CD1c-positive myeloid dendritic cell (primary cell): ENCODE measurements at regions not wholly inside any gene's neighbourhood (a gene's known extent, or its start where the extent isn't known, plus 50 kb on each side); places are given as distances from the start of the nearest gene placed in this dataset.
A peak's percentile ranks its signal among the peaks of the same experiment; 100 is the strongest.
"Not testable (repeated sequence)": the region's sequence is repeated elsewhere in the genome, so short reads cannot be mapped to it uniquely, and the experiment has no call there.

ENCODE experiments used
- DNase-seq: peaks from one replicate; pipeline ENCODE4 v3.0.0-alpha.2; 2016; ENCODE audit errors: extremely low spot score

DNA sequence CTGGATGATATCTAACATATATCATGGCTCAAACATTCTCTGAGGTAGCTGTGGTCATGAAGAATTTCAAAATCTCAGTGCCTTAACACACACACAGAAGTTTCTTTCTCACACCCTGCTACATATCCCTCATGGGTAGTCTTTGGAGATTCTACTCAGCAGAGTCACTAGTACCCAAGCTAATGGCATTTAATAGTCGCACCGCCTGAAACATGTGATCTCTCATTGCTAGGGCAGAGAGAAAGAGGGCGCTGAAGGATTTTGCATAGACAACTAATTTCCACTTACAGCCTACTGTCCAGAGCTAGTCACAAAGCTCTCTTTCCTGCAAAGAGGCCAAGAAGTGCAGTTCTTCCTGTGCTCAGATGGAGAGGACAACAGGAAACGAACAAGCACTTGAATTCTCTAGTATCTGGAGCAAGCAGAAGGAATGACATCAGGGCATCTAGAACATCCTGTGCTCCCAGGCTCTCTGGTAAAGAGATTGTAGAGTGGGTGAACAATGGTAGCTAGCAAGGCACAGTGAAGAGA lies 183.4 kb upstream of the PTBP2 start:
- DNase-seq = no peak

DNA sequence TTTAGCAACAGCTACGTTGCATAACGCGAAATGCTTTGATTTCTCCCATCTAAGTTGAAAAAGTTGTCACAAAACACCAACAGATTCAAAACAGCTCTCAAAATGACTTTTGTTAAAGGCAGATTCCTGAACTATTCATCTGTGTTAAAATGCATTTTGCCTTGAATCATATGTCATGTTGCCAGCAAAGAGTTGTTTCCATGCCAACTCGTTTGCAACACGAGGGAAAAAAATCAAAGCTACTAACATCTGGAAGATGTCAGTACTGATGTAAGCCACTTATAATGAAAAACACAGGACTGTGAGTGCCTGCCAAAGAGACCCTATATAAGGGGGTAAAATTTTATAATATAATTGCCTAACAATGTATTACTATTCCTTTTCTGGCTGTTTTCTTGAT lies 182.7 kb upstream of the PTBP2 start:
- DNase-seq = no peak

DNA sequence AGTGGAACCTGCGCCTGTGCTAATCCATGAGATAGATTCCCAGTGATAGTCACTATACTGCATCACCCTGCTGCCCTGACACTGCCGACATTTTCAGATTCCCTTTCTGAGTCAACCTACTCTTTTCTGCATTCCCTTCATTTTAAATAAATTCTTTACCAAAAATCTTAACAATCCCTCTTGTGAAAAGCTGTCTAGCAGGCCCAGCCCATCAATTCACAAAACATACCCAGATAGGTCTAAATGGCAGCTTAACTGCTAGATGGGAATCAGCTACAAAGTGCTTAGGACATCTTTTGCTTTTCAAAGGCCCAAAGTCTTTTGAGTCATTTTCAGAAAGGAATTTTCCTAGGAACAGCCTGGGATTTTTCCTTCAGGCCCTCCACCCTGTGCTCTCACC lies 180.1 kb upstream of the PTBP2 start:
- DNase-seq = no peak

DNA sequence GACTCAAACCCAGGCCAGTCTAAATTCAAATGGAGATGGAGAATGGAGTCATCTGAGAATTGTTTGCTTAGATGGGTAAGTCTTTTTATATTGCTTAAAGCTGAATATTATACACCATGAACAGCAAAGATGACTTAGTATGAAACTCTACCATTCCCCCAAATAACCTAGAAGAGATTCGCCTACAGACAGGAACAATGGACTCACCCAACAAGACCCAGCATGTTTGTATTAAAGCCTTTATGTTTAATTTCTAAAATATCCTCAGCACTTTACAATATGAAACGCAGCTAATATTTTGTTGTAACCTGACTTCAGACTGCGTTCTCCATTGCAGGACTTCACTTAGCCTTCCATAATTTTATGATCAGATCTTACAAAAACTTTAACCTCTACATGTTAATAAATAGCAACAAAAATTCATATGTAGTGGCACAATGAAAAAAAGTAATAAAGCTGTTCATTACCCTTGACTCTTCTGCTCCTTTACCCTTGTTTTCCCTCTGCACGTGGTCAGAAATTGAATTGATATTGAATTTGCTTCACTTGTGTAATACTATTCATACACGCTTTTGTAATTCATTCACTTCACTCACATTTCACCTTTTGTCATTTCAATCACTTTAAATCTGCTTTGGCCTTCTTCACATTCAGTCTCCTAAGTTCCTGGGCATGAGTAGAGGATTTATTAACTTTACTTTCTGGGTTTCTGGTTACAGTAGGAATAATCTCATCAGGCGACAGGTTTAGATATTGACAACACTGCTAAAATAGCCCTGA lies 177.3 kb upstream of the PTBP2 start:
- no peak for DNase-seq

DNA sequence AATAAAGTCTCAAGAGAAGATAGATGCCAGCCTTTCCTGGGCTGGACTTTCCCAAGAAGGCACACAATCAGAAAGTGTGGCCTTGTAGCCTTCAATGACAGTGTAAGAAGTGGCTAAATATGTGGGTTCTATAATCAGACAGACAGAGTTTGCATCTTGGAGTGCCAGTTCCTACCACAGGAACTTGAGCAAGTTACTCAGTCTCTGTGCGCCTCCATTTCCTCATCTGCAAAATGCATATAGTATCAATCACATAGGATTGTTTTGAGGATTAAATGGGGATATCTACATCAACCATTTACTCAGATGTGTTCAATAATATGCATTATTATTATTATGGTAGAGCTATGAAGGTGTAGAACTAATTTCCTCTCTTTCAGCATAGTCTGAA lies 176.8 kb upstream of the PTBP2 start:
- no peak for DNase-seq

DNA sequence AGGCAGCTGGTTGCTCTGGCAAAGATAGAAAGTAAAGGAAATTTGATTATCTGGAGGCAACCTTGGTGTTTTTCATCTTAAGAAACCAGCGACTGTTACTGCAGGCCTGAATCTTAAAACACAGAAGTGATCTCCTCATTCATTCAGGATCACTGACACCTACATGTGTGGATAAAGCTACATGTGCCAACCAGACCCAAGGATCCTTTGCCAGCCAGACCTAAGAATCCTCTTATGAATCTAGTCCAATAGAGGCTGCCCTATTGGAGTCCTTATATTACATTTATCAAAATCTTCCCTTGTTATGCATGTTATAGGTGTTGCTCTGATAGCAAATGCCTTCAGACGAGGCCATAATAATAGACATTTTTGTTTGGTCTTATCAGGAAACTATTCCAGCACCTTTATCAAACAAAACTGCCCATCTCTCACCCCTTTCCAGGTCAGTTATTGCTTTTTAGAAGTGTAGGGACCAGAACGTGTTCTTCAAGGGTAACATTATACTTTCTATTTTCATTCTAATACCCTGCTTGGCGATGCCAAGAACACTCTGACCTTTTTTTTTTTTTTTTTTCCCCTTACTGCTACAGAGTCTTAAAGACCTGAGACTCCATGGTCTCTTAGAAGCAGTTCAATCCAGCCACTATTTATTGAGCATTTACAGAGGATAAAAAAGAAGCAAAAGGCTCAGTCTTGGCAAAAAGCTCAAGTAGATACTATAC lies 175.5 kb upstream of the PTBP2 start:
- DNase-seq = no peak

DNA sequence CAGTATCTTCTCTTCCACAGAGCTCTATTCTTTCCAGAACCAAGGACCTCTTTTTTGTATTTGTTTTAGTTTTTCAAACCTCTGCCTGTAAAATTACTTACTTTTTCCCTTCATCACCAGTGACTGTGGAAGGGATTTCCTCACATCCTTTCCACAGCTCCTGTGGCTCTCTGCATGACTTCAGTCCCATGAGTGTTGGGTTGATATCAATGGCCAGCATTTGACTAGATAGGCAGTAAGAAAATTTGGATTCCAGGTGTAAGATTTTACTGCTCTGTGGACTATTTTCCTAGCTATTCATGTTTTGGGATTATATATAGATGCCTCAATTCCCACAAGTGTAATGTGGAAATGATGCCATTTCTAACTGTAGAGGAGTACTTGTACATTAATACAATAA lies 171.5 kb upstream of the PTBP2 start:
- DNase-seq = no peak

DNA sequence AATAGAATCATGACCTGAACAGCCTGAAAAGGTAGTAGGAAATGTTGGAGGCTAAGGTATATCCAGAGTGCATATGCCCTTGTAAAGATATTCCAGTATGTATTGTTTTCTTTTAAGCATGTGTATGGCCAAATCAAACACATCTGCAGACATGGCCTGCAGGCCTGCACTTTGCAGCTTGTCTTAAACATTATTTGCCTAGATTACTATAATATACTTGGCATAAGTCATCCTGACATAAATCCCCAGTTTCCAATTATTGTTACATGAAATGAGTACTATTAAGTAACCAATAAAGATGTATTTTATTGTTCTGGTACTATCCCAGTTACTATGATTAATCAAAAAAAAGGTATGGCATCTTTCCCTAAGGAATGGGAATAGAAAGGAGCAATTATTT lies 169.1 kb upstream of the PTBP2 start:
- no peak for DNase-seq

DNA sequence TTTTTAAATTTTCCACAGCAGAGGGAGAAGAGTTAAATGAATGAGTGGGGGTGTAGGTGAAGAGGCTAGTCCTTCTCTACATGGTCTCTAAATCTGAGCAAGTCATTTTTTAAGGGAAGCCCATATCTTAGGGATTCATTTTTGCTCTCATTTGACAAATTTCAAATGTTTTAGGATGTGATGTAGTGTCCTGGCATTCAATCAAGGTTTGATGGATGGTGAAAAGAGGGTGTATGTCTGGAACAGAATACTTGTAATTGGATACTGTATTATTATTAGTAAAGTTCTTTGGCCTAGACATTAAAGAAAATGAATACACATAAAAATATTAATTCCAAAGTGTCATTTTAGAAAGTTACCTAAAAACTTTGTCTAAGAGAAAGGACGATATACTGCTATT lies 167.8 kb upstream of the PTBP2 start:
- no peak for DNase-seq

DNA sequence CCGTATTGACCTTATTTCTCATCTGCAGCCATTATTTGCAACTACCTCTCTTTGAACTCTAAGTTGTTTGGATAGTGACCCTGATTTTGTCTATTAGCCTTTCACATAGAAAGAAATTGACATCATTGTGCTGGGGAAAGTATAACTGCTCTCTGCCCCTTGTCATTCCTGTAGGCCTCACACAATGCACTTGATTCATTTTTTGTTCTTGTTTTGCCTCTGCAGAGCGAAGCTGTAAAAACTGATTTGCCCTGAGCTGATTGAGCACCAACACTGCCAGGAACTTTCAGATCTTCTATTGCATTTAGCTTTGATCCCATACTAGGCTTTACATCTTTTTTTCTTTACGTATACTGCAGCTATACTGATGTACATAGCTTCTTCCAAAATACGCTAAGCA lies 167.2 kb upstream of the PTBP2 start:
- no peak for DNase-seq

DNA sequence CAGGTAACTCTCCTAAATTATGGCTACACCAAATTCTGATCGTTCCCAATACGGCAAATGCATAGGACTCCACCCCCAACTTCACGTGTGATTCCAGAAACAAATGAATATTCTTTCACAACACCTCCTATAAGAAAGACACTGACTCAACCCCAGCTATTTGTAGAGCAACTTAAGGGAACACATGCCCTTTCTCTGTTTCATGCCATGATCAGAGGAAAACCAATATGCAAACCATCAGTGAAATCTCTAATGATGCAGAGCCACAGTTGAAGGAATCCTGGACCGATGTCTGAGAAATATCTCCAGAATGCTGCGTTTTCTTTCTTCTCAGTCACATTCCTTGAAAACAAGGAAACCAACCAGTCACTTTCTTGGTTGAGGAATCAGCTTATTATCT lies 164.2 kb upstream of the PTBP2 start:
- no peak for DNase-seq

DNA sequence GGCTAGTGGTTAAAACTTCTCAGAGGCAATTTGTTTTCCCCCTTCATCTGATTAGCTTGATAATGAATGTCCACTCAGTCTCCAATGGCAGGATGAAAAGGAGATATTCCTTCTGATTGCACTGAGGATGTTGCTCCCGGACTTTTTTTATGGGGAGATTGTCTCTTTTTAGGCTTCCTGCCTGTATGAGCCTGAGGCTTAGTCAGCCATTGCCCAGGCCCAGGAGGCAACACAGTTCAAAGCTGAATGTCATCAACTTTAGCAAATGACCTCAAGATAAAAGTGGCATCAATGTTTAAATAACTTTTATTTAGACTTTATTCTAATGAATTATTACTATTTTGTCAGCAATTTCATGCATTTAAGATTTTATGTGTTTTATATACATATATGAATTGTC lies 162.9 kb upstream of the PTBP2 start:
- no peak for DNase-seq

DNA sequence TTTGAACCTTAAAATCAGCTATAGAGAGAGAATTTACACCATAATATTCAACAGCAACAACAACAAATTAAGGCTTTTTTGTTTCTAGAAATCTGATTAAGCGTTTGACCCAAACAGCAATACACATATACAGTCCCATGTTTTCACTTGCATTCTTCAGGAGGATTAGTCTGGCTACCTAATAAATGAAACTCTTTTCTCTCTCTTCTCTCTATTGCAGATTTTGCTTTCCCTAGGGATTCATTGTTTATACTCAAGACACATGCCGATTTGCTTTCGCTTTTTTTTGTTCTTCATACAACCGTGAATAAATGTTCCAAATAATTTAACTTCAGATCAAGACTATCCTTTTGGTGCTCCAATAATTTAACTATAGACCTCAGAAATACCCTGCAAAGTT lies 162.4 kb upstream of the PTBP2 start:
- DNase-seq = no peak

DNA sequence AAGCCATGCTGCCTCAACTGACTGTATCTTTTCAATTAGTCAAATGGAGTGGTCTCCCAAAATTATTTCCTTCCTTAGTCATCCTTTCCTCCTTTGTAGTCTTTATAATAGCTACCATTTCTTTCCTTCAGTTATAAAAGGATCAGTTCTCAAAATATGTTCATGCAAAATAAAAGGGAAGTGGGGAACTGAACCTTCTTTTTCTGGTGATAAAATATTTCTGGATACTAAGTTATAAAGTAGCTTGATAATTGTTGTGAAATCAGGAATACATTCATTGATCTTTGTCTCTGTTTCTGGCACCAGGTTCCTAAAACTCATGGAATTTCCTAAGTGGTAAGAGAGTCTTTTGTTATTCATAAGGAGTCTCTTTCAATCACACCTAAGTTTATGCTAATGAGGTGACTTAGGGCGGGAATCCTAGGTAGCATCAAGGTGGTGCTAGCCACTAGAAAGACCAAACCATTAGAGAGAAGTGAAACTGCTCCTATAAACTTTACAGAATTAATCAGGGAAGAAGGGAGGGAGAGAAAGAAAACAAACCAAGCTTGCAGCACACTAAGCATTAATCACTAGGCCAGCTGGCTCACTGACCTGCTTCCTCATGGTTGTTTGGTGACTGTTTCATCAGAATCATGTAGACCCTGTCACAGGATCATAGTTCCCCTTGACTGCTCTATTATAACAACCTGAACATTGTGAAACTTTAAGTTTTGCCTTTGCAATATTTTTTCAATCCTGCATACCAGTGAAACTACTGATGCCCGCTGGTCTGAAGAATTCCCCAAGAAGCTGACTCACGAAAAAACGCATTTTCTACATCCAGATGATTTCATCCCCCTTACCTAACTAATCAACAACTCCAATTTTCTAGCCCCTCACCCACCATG lies 161.6 kb upstream of the PTBP2 start:
- DNase-seq = peak; percentile 8

DNA sequence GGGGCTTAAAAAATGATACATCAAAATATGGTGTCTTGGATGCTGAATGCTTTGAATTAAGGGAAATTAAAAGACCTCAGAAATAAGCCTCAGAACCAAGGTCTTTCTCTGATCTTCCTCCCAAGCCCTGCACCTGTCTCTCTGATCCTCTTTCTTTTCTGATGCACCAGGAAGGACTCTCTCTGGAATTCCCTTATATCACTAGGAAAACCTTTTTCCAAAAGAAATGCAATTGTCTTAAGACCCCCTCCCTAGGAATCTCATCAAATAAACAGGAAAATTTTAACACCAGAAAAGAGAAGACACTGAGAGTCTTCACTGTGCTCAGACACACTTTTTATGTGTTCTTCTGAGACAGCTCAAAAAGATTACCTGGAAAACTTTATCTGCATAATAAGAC lies 159.5 kb upstream of the PTBP2 start:
- no peak for DNase-seq

DNA sequence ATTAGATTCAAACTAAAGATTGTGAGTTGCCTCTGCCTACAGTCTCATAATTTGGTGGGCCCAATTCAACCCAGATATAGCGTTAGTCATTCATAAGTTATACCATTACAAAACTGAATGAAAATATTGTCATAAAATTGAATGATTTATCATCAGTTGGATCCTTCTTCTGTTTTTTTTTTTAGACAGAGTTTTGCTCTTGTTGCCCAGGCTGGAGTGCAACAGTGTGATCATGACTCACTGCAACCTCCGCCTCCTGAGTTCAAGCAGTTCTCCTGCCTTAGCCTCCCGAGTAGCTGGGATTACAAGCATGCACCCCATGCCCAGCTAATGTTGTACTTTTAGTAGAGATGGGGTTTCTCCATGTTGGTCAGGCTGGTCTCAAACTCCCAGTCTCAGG lies 157.2 kb upstream of the PTBP2 start:
- DNase-seq = not testable (repeated sequence)

DNA sequence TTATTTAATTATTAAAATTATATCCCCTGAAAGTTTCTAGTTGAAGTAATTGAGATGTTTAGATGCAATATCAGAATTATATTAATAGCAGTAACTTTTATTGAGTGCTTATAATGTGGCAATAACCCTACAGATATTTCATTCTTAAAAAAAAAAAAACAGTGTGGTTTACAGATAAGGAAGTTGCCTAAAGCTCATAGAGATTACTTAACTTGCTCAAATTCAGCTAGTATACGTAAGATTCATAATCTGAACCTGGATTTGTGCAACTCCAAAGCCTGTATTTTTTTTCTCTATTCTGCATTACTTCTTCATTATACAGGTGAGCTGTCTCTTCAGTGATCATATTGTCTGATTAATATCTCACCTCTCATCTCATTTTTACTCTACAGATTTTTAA lies 156.0 kb upstream of the PTBP2 start:
- DNase-seq = no peak

DNA sequence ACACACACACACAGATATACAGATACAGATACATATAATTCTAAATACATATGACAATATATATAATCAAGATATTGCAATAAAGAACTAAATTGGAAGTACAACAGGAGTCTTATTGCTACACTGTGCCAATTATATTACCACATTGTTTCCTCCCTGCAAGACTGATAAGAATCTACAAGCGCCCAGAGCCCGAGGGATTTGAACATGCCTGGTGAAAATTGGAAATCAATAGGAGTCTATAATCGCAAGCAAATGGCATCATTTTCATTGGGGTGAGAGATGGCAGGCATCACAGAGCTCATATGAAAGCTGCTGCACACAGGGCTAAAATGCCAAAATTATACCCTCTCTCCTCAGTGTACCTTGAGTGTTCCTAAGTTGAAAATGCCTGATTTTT lies 152.9 kb upstream of the PTBP2 start:
- no peak for DNase-seq

DNA sequence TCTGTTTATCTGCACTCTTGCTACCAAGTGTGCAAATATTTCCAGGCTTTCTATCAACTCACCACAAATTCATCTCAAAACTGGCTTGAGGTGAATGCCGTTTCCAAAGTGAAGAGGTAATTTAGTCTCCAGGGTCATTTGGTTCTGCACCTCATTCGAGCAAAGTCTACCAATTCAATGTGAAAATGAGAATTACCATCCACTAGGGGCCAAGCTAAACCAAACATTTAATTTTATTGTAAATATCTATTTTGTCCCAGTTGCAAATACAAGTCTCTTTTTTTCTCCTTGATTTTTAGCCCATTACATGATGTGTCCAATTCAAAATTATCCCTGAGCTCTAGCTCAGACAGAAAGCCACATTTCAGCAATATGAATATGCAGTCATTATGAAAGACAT lies 152.3 kb upstream of the PTBP2 start:
- DNase-seq = no peak

DNA sequence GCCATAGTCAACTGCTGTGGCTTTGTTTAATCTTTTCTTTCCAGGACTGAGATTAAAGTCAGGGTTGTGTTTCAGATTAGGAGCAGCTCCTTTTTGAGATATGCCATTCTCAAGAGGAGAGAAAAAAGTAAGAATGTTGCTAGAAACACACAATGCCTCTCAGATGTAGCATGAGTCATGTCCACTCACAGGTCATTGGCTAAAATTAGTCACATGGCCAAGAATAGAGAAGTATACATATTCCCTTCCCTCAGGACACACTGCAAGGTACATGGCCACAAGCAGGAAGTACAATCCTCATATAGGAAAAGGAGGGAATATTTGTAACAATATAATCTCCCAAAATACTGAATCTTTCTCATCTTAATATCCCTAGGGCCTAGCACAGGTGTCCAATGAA lies 141.9 kb upstream of the PTBP2 start:
- DNase-seq = no peak

DNA sequence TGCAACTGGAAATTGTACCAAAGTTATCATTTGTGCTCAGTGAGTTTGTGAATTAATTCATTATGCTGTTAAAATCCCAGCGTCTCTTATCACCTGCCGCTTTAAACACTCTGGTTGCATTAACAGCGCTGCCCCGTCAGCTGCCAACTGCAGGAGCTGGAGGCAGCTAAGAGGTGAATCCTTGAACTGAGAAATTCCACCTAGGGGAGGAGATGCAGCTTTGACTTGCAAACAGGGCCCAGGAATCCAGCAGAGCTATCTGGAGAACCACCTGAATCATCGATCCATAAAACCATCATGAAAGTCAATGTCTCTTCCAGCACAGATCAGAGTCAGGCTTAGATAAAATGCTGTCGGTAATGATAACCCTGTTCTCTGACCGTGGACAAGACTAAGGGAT lies 140.7 kb upstream of the PTBP2 start:
- DNase-seq = no peak

DNA sequence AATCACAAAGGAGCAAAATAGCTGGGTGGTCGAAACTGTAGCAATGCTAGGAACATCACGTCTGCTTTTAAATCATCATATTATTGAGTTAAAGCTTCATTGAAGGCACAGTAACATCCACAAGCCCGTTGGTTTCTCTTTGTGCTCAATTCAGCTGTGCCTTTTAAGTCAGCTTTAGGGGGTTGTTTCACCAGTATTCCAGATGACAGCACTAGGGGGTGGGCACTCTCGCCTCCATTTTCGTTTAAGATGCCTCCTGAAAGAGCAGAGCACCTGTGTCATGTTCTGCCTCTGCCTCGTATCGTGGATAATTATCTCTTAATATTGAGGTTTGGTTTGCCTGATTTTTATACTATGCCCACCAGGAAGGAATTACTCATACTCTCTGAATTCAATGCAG lies 139.8 kb upstream of the PTBP2 start:
- DNase-seq = no peak
